Neural cell (in vitro differentiated cells): ENCODE measurements at regions not wholly inside any gene's neighbourhood (a gene's known extent, or its start where the extent isn't known, plus 50 kb on each side); places are given as distances from the start of the nearest gene placed in this dataset.

Experiments
- H2AFZ ChIP-seq: fragments of 200-600, 300-800 bp; sonication (generic), shearing (Covaris generic); 2 replicates; pipeline ENCODE4 v1.6.0; 2014; ENCODE audit warnings: low read depth, mild to moderate bottlenecking, antibody characterized with exemption, low read length, moderate library complexity
- H3F3A ChIP-seq: fragments of 200-600 bp; shearing (Covaris generic); 2 replicates; pipeline ENCODE4 v1.6.1; 2016; ENCODE audit warnings: mild to moderate bottlenecking, moderate library complexity, mixed read lengths, antibody characterized with exemption, low read length; ENCODE audit not compliant: insufficient read depth, poor library complexity, severe bottlenecking
- H3K27ac ChIP-seq: fragments of 200-600, 300-800 bp; sonication (generic), shearing (Covaris generic); 2 replicates; pipeline ENCODE4 v1.5.1; 2014; ENCODE audit warnings: mild to moderate bottlenecking, low read length, moderate library complexity
- H3K27me3 ChIP-seq: fragments of 300-800, 200-600 bp; sonication (generic), shearing (Covaris generic); 2 replicates; pipeline ENCODE4 v1.6.0; 2014; ENCODE audit warnings: mild to moderate bottlenecking, low read depth, low read length, moderate library complexity; ENCODE audit not compliant: insufficient read depth
- H3K36me3 ChIP-seq: fragments of 300-800, 200-600 bp; sonication (generic), shearing (Covaris generic); 2 replicates; pipeline ENCODE4 v1.5.1; 2014; ENCODE audit warnings: mild to moderate bottlenecking, antibody characterized with exemption, low read length, moderate library complexity; ENCODE audit not compliant: insufficient read depth
- H3K4me2 ChIP-seq: fragments of 300-800, 200-600 bp; sonication (generic), shearing (Covaris generic); 2 replicates; pipeline ENCODE4 v1.6.0; 2014; ENCODE audit warnings: mild to moderate bottlenecking, low read length
- H3K4me3 ChIP-seq: fragments of 300-800, 200-600 bp; sonication (generic), shearing (Covaris generic); 2 replicates; pipeline ENCODE4 v1.5.1; 2014; ENCODE audit warnings: mild to moderate bottlenecking, low read length, moderate library complexity
- H3K79me2 ChIP-seq: fragments of 200-600 bp; shearing (Covaris generic); replicated peaks from 2 replicates; pipeline ENCODE4 v1.6.0; 2014; ENCODE audit warnings: mild to moderate bottlenecking, low read length, moderate library complexity; ENCODE audit not compliant: insufficient read depth
- H3K9ac ChIP-seq: fragments of 300-800, 200-600 bp; sonication (generic), shearing (Covaris generic); 2 replicates; pipeline ENCODE4 v1.6.1; 2016; ENCODE audit warnings: mild to moderate bottlenecking, low read length, mixed read lengths
- H3K9me2 ChIP-seq: fragments of 200-600 bp; shearing (Covaris generic); 2 replicates; pipeline ENCODE4 v1.6.1; 2016; ENCODE audit warnings: mild to moderate bottlenecking, low read length, mixed read lengths; ENCODE audit not compliant: insufficient read depth
- H3K9me3 ChIP-seq: fragments of 200-600, 300-800 bp; sonication (generic), shearing (Covaris generic); 2 replicates; pipeline ENCODE4 v1.6.1; 2016; ENCODE audit warnings: mild to moderate bottlenecking, mixed run types, low read length, moderate library complexity, mixed read lengths
- H4K20me1 ChIP-seq: fragments of 200-600 bp; shearing (Covaris generic); 2 replicates; pipeline ENCODE4 v1.6.1; 2016; ENCODE audit warnings: mild to moderate bottlenecking, mixed run types; ENCODE audit not compliant: insufficient read depth
- EP300 ChIP-seq: fragments of 450-650 bp; conservative IDR thresholded peaks from 2 replicates; pipeline ENCODE4 v1.6.1; 2014; ENCODE audit warnings: antibody characterized with exemption, mild to moderate bottlenecking, moderate library complexity; ENCODE audit not compliant: poor library complexity, severe bottlenecking
- EZH2 ChIP-seq: fragments of 200-600, 300-800 bp; shearing (Covaris generic), sonication (generic); IDR thresholded peaks from 2 replicates; pipeline ENCODE4 v1.6.1; 2014; ENCODE audit warnings: antibody characterized with exemption, low read length, borderline replicate concordance, mild to moderate bottlenecking; ENCODE audit not compliant: insufficient read depth, poor library complexity, severe bottlenecking
- MXI1 ChIP-seq: fragments of 450-650 bp; conservative IDR thresholded peaks from 2 replicates; pipeline ENCODE4 v1.6.1; 2014; ENCODE audit warnings: antibody characterized with exemption, mild to moderate bottlenecking; ENCODE audit not compliant: poor library complexity, severe bottlenecking
- POLR2AphosphoS5 ChIP-seq: IDR thresholded peaks from 2 replicates; pipeline ENCODE4 v1.6.1; 2012
- RAD21 ChIP-seq: fragments of 450-650 bp; conservative IDR thresholded peaks from 2 replicates; pipeline ENCODE4 v1.6.1; 2014; ENCODE audit warnings: antibody characterized with exemption, mild to moderate bottlenecking, moderate library complexity
- REST ChIP-seq: IDR thresholded peaks from 2 replicates; pipeline ENCODE4 v1.6.1; 2012; ENCODE audit warnings: borderline replicate concordance
- SMC3 ChIP-seq: fragments of 450-650 bp; conservative IDR thresholded peaks from 2 replicates; pipeline ENCODE4 v1.6.1; 2014; ENCODE audit warnings: antibody characterized with exemption, mild to moderate bottlenecking, moderate library complexity; ENCODE audit not compliant: poor library complexity
- TAF1 ChIP-seq: IDR thresholded peaks from 2 replicates; pipeline ENCODE4 v1.6.1; 2012; ENCODE audit warnings: low read depth
- TF ChIP-seq, protein P1 (sequence below): fragments of 450-650 bp; IDR thresholded peaks from 2 replicates; pipeline ENCODE4 v1.5.1; 2014; ENCODE audit warnings: antibody characterized with exemption, mild to moderate bottlenecking, moderate library complexity; ENCODE audit not compliant: poor library complexity, severe bottlenecking

- Histone ChIP-seq H3K27me3 (no peaks in the 10 kb centered on the region), H4K20me1 (no peaks in the 10 kb centered on the region), H2AFZ (no peak overlapping the region), H3K27ac (no peak overlapping the region), H3K79me2 (no peaks in the 10 kb centered on the region), H3K9ac (no peak overlapping the region), H3K4me3 (no peak overlapping the region), H3F3A (no peaks in the 10 kb centered on the region), H3K9me3 (no peaks in the 10 kb centered on the region), H3K9me2 (no peaks in the 10 kb centered on the region), H3K4me2 (no peak overlapping the region), H3K36me3 (no peaks in the 10 kb centered on the region)
- TF ChIP-seq SMC3, result no peak
- no peak for TF ChIP-seq RAD21
- no peak for TF ChIP-seq EZH2
- no peak for TF ChIP-seq EP300
- TF ChIP-seq TAF1, result no peak
- no peak for TF ChIP-seq POLR2AphosphoS5
- no peak for TF ChIP-seq REST
- no peak for TF ChIP-seq MXI1
- TF ChIP-seq, protein P1, sequence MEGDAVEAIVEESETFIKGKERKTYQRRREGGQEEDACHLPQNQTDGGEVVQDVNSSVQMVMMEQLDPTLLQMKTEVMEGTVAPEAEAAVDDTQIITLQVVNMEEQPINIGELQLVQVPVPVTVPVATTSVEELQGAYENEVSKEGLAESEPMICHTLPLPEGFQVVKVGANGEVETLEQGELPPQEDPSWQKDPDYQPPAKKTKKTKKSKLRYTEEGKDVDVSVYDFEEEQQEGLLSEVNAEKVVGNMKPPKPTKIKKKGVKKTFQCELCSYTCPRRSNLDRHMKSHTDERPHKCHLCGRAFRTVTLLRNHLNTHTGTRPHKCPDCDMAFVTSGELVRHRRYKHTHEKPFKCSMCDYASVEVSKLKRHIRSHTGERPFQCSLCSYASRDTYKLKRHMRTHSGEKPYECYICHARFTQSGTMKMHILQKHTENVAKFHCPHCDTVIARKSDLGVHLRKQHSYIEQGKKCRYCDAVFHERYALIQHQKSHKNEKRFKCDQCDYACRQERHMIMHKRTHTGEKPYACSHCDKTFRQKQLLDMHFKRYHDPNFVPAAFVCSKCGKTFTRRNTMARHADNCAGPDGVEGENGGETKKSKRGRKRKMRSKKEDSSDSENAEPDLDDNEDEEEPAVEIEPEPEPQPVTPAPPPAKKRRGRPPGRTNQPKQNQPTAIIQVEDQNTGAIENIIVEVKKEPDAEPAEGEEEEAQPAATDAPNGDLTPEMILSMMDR, result no peak
Observed at GRCh38 chr2:21330786-21331391, 207.1 kb downstream of the TDRD15 start.

DNA sequence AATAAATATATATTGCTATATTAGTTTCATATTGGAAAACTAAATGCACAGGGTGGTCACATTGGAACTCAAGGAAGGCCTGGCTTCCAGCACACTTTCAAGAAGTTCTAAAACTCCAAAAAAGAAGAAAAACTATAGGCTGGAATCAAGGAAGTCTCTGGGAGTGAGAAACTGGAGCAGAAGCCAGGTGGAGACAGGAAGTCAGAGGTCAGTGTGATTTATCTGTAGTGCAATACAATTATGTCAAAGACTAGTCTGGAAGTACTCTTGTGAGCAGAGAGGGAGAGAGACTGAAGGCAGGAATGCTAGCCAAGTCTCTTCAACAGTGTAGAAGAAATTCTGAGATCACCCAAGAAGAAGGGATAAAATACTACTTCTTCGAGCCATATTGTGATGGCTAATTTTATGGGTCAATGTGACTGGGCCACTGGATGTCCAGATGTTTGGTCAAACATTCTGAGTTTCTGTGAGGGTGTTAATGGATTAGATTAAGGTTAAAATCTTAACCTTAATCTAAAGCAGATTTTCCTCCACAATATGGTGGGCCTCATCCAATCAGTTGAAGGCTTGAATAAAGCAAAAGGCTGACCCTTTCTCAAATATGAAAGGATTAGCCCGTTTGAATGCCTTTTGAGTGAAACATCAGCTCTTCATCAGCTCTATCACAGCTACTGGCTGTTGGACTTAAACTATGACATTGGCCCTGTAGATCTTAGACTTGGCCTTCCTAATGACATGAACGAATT, 208.0 kb downstream of the TDRD15 start:
- no peaks in the 10 kb centered on the region for H3K36me3 ChIP-seq
- TF ChIP-seq RAD21 (no peak), TAF1 (no peak), POLR2AphosphoS5 (no peak), SMC3 (no peak), EZH2 (no peak), EP300 (no peak), MXI1 (no peak), REST (no peak)
- TF ChIP-seq, protein P1, result no peak

More for the DNA sequence above, 208.0 kb downstream of the TDRD15 start:
- H3K27ac ChIP-seq, result no peak overlapping the region
- no peaks in the 10 kb centered on the region for H3K9me2 ChIP-seq
- H3K4me3 ChIP-seq, result no peak overlapping the region
- H3K4me2 ChIP-seq, result no peak overlapping the region
- H3K27me3 ChIP-seq, result no peaks in the 10 kb centered on the region
- no peaks in the 10 kb centered on the region for H3F3A ChIP-seq
- H3K9ac ChIP-seq, result no peak overlapping the region
- no peaks in the 10 kb centered on the region for H4K20me1 ChIP-seq
- no peaks in the 10 kb centered on the region for H3K79me2 ChIP-seq
- no peaks in the 10 kb centered on the region for H3K9me3 ChIP-seq
- no peak overlapping the region for H2AFZ ChIP-seq
